ENCODE measurements at regions not wholly inside any gene's neighbourhood (a gene's known extent, or its start where the extent isn't known, plus 50 kb on each side); places are given as distances from the start of the nearest gene placed in this dataset.

- Histone ChIP-seq H3K9me3 (ENCODE audit: control insufficient read depth, insufficient read depth, low read depth, low read length) (no peaks in the 10 kb centered on the region), H3K4me1 (ENCODE audit: control insufficient read depth, insufficient read depth, low read length) (no peaks in the 10 kb centered on the region)
Observed at GRCh38 chr7:52831321-52831720, 204.1 kb upstream of the POM121L12 start.

GRCh38 chr7:52830801-52831200 is 204.6 kb upstream of the POM121L12 start:
- Histone ChIP-seq H3K27ac (ENCODE audit: low read depth, low read length) (no peak overlapping the region), H3K4me3 (ENCODE audit: low read depth, low read length) (no peak overlapping the region), H3K27me3 (ENCODE audit: control insufficient read depth, insufficient read depth, low read length) (no peaks in the 10 kb centered on the region), H3K9me3 (ENCODE audit: control insufficient read depth, insufficient read depth, low read depth, low read length) (no peaks in the 10 kb centered on the region), H3K9ac (ENCODE audit: low read length) (no peak overlapping the region), H3K4me1 (ENCODE audit: control insufficient read depth, insufficient read depth, low read length) (no peaks in the 10 kb centered on the region), H3K36me3 (ENCODE audit: control insufficient read depth, insufficient read depth, low read length) (no peaks in the 10 kb centered on the region)

More at GRCh38 chr7:52831321-52831720, 204.1 kb upstream of the POM121L12 start:
- Histone ChIP-seq H3K9ac (ENCODE audit: low read length) (no peak overlapping the region), H3K4me3 (ENCODE audit: low read depth, low read length) (no peak overlapping the region), H3K27ac (ENCODE audit: low read depth, low read length) (no peak overlapping the region), H3K27me3 (ENCODE audit: control insufficient read depth, insufficient read depth, low read length) (no peaks in the 10 kb centered on the region), H3K36me3 (ENCODE audit: control insufficient read depth, insufficient read depth, low read length) (no peaks in the 10 kb centered on the region)

DNA sequence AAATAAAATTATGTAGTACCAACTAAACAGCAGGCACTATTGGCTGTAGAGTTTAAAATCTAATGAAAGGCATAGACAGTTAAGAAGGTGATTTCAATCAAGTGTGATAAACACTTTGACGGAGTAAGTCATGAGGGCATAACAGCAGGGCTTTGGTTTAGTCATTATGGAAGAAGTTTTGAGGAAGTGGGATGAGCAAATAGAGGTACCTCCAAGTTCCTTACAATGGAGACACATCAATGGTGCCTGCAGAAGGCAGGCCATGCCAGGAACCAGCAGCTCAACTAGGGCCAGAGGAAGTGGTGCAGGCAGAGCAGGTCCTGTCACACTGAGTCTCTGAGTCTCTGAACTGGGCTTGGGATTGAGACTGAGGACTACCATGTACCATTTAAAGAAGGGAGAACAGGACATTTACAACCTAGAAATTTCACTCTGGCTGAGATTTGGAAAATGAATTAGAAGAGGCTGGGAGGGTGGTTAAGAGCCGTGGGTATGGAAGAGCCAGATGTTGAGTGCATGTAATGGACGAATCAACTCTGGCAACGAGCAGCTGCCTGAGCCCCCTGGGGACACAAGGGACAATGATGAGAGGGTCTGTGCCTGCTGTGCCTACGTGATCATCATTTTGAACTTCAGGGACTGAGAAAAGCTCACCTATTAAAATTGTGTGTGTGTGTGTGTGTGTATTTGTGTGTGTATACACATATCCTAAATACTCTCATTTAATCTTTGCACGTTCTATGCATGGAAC is 208.7 kb upstream of the POM121L12 start:
- Histone ChIP-seq H3K9me3 (ENCODE audit: control insufficient read depth, insufficient read depth, low read depth, low read length) (peaks cover 19% of the 10 kb centered on the region), H3K9ac (ENCODE audit: low read length) (no peak overlapping the region), H3K4me3 (ENCODE audit: low read depth, low read length) (no peak overlapping the region), H3K4me1 (ENCODE audit: control insufficient read depth, insufficient read depth, low read length) (no peaks in the 10 kb centered on the region), H3K27ac (ENCODE audit: low read depth, low read length) (no peak overlapping the region), H3K27me3 (ENCODE audit: control insufficient read depth, insufficient read depth, low read length) (no peaks in the 10 kb centered on the region), H3K36me3 (ENCODE audit: control insufficient read depth, insufficient read depth, low read length) (no peaks in the 10 kb centered on the region)

DNA sequence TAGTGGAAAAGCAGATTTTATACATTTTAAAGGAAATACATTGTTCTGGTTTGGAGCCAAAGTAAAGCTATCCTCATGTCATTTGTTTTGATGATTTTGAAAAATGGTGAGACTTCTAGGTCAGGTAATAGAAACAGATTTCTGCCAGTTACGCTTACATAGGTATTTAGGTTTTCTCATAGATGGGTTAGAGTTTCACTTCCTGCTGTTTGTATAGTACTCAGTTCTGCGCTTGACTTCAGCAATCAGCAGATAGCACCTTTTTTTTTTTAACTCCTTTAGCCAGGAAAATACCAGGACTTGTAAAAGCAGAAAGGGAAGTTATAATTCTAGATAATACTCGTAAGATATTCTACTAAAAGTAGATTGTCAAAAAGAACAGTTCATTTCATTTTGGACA is 209.8 kb upstream of the POM121L12 start:
- Histone ChIP-seq H3K9ac (ENCODE audit: low read length) (no peak overlapping the region), H3K27me3 (ENCODE audit: control insufficient read depth, insufficient read depth, low read length) (no peaks in the 10 kb centered on the region), H3K36me3 (ENCODE audit: control insufficient read depth, insufficient read depth, low read length) (no peaks in the 10 kb centered on the region), H3K27ac (ENCODE audit: low read depth, low read length) (no peak overlapping the region), H3K4me3 (ENCODE audit: low read depth, low read length) (no peak overlapping the region), H3K9me3 (ENCODE audit: control insufficient read depth, insufficient read depth, low read depth, low read length) (peaks cover 27% of the 10 kb centered on the region), H3K4me1 (ENCODE audit: control insufficient read depth, insufficient read depth, low read length) (no peaks in the 10 kb centered on the region)

GRCh38 chr7:52811537-52811936 is 223.9 kb upstream of the POM121L12 start:
- no peaks in the 10 kb centered on the region for H3K9me3 ChIP-seq (ENCODE audit: control insufficient read depth, insufficient read depth, low read depth, low read length)
- no peak overlapping the region for H3K27ac ChIP-seq (ENCODE audit: low read depth, low read length)

DNA sequence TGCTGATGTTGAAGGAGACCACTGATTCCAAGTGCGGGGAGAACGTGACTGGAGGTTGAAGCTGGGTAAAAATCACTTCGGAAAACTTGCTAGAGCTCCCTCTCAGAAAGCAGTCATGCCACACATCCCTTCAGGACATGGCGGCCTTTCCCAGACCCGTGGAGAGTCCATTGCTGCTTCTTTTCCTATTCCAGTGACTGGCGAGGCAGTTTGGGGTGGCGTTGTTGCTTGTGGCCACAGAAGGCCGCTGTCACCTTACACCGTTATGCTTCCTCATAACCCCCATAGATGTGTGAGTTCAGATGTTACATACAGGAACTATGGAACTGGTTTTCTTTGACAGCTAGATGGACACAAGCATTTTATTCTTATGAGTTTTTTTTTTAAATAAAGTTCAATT is 235.6 kb upstream of the POM121L12 start:
- Histone ChIP-seq H3K27me3 (ENCODE audit: control insufficient read depth, insufficient read depth, low read length) (no peaks in the 10 kb centered on the region), H3K9ac (ENCODE audit: low read length) (no peak overlapping the region), H3K27ac (ENCODE audit: low read depth, low read length) (no peak overlapping the region), H3K9me3 (ENCODE audit: control insufficient read depth, insufficient read depth, low read depth, low read length) (no peaks in the 10 kb centered on the region), H3K4me3 (ENCODE audit: low read depth, low read length) (no peak overlapping the region), H3K4me1 (ENCODE audit: control insufficient read depth, insufficient read depth, low read length) (no peaks in the 10 kb centered on the region), H3K36me3 (ENCODE audit: control insufficient read depth, insufficient read depth, low read length) (no peaks in the 10 kb centered on the region)

More at GRCh38 chr7:52811537-52811936, 223.9 kb upstream of the POM121L12 start:
- Histone ChIP-seq H3K9ac (ENCODE audit: low read length) (no peak overlapping the region), H3K27me3 (ENCODE audit: control insufficient read depth, insufficient read depth, low read length) (no peaks in the 10 kb centered on the region), H3K4me3 (ENCODE audit: low read depth, low read length) (no peak overlapping the region), H3K36me3 (ENCODE audit: control insufficient read depth, insufficient read depth, low read length) (no peaks in the 10 kb centered on the region), H3K4me1 (ENCODE audit: control insufficient read depth, insufficient read depth, low read length) (no peaks in the 10 kb centered on the region)

DNA sequence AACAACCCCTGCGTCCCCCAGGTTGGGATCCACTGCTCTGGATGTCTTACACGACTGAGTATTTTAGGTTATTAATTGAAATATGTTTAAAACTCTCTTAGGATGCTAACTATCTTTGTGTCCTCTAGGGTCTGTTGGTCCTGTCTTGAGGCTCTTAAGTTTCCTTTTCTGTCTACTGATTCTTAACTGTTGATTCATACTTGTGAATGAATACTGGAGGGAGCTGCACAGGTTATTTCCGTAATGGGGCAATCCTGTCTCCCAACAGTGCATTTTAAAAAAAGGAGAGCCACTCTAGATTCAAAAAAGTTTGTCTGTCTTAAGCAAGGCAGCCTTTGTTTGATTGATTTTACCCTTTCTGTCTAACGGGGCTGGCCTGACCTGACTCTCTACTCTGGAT is 237.6 kb upstream of the POM121L12 start:
- Histone ChIP-seq H3K36me3 (ENCODE audit: control insufficient read depth, insufficient read depth, low read length) (no peaks in the 10 kb centered on the region), H3K4me1 (ENCODE audit: control insufficient read depth, insufficient read depth, low read length) (no peaks in the 10 kb centered on the region), H3K9me3 (ENCODE audit: control insufficient read depth, insufficient read depth, low read depth, low read length) (no peaks in the 10 kb centered on the region), H3K27me3 (ENCODE audit: control insufficient read depth, insufficient read depth, low read length) (no peaks in the 10 kb centered on the region), H3K4me3 (ENCODE audit: low read depth, low read length) (no peak overlapping the region), H3K27ac (ENCODE audit: low read depth, low read length) (no peak overlapping the region), H3K9ac (ENCODE audit: low read length) (no peak overlapping the region)

- H3K27ac ChIP-seq (ENCODE audit: low read depth, low read length), result no peak overlapping the region
- no peaks in the 10 kb centered on the region for H3K9me3 ChIP-seq (ENCODE audit: control insufficient read depth, insufficient read depth, low read depth, low read length)
- no peaks in the 10 kb centered on the region for H3K36me3 ChIP-seq (ENCODE audit: control insufficient read depth, insufficient read depth, low read length)
- no peaks in the 10 kb centered on the region for H3K27me3 ChIP-seq (ENCODE audit: control insufficient read depth, insufficient read depth, low read length)
- H3K4me3 ChIP-seq (ENCODE audit: low read depth, low read length), result no peak overlapping the region
- H3K4me1 ChIP-seq (ENCODE audit: control insufficient read depth, insufficient read depth, low read length), result no peaks in the 10 kb centered on the region
- H3K9ac ChIP-seq (ENCODE audit: low read length), result no peak overlapping the region
Observed at GRCh38 chr7:52794621-52795020, 240.8 kb upstream of the POM121L12 start.

- H3K27me3 ChIP-seq (ENCODE audit: control insufficient read depth, insufficient read depth, low read length), result no peaks in the 10 kb centered on the region
- no peak overlapping the region for H3K27ac ChIP-seq (ENCODE audit: low read depth, low read length)
- no peaks in the 10 kb centered on the region for H3K4me1 ChIP-seq (ENCODE audit: control insufficient read depth, insufficient read depth, low read length)
- no peak overlapping the region for H3K4me3 ChIP-seq (ENCODE audit: low read depth, low read length)
- H3K36me3 ChIP-seq (ENCODE audit: control insufficient read depth, insufficient read depth, low read length), result no peaks in the 10 kb centered on the region
- no peak overlapping the region for H3K9ac ChIP-seq (ENCODE audit: low read length)
- H3K9me3 ChIP-seq (ENCODE audit: control insufficient read depth, insufficient read depth, low read depth, low read length), result no peaks in the 10 kb centered on the region
Observed at GRCh38 chr7:52791176-52791700, 244.2 kb upstream of the POM121L12 start.

DNA sequence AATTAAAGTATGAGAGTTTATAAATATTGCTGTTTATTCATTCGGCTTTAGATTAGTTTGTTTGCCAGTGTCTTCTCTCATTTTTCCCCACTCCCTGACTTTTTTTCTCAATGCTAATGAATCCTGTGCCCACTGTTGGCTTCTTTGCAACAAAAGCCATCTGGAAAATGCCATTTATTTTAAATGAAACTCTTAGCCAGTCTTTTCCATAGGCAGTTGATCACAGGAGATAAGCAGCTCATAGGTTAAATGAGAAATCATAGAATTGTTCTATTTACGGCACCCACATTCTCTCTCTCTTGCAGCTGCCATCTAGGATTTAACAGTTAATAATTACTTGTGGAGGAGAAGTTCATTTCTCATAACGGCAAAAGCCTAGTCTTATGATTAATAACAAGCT is 249.3 kb upstream of the POM121L12 start:
- H3K27me3 ChIP-seq (ENCODE audit: control insufficient read depth, insufficient read depth, low read length), result no peaks in the 10 kb centered on the region
- no peak overlapping the region for H3K9ac ChIP-seq (ENCODE audit: low read length)
- no peaks in the 10 kb centered on the region for H3K36me3 ChIP-seq (ENCODE audit: control insufficient read depth, insufficient read depth, low read length)
- H3K9me3 ChIP-seq (ENCODE audit: control insufficient read depth, insufficient read depth, low read depth, low read length), result no peaks in the 10 kb centered on the region
- no peak overlapping the region for H3K4me3 ChIP-seq (ENCODE audit: low read depth, low read length)
- H3K27ac ChIP-seq (ENCODE audit: low read depth, low read length), result no peak overlapping the region
- H3K4me1 ChIP-seq (ENCODE audit: control insufficient read depth, insufficient read depth, low read length), result no peaks in the 10 kb centered on the region

GRCh38 chr7:52782348-52782747 is 253.1 kb upstream of the POM121L12 start:
- Histone ChIP-seq H3K27ac (ENCODE audit: low read depth, low read length) (no peak overlapping the region), H3K9me3 (ENCODE audit: control insufficient read depth, insufficient read depth, low read depth, low read length) (no peaks in the 10 kb centered on the region), H3K9ac (ENCODE audit: low read length) (no peak overlapping the region), H3K36me3 (ENCODE audit: control insufficient read depth, insufficient read depth, low read length) (no peaks in the 10 kb centered on the region), H3K27me3 (ENCODE audit: control insufficient read depth, insufficient read depth, low read length) (no peaks in the 10 kb centered on the region), H3K4me1 (ENCODE audit: control insufficient read depth, insufficient read depth, low read length) (no peaks in the 10 kb centered on the region), H3K4me3 (ENCODE audit: low read depth, low read length) (no peak overlapping the region)
